LNCAP (cell line): ENCODE measurements at regions not wholly inside any gene's neighbourhood (a gene's known extent, or its start where the extent isn't known, plus 50 kb on each side); places are given as distances from the start of the nearest gene placed in this dataset.

ENCODE experiments used
- TF ChIP-seq, protein P1 (sequence below): fragments of 450-650 bp; IDR thresholded peaks from 2 replicates; pipeline ENCODE4 v1.5.1; 2017; ENCODE audit warnings: mild to moderate bottlenecking

DNA sequence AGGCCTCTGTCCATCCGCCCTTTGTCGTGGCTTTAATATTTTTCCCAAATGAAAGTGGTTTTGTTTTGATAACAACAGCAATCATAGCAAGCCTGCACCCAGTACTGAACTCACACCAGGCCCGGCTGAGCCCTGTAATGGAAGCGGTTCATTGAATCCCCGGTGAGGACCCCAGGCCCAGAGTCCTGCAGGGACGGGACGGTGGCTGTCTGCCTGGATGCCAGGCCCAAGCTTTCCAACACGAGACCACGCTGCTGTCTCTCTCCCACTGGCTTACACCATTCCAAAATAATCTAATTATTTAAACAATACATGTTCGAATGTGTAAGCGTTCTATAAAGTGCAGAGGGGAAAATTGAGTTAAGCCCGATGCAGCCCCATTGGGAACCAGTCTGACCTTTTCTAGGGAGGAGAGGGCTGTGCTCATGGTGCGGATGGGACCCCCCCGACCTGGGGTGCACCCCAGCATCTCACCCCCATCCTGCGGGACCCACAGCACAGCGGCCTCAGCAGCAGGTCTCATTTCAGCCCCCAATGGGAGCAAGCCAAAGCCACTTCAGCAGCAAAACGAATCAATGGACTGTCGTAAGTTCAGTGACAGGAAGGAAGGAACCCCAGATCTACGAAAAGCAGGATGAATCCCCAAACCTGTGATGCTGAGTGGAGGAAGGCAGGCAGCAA, 1046.9 kb downstream of the BRD1 start:
- TF ChIP-seq, protein P1, sequence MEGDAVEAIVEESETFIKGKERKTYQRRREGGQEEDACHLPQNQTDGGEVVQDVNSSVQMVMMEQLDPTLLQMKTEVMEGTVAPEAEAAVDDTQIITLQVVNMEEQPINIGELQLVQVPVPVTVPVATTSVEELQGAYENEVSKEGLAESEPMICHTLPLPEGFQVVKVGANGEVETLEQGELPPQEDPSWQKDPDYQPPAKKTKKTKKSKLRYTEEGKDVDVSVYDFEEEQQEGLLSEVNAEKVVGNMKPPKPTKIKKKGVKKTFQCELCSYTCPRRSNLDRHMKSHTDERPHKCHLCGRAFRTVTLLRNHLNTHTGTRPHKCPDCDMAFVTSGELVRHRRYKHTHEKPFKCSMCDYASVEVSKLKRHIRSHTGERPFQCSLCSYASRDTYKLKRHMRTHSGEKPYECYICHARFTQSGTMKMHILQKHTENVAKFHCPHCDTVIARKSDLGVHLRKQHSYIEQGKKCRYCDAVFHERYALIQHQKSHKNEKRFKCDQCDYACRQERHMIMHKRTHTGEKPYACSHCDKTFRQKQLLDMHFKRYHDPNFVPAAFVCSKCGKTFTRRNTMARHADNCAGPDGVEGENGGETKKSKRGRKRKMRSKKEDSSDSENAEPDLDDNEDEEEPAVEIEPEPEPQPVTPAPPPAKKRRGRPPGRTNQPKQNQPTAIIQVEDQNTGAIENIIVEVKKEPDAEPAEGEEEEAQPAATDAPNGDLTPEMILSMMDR: no peak

DNA sequence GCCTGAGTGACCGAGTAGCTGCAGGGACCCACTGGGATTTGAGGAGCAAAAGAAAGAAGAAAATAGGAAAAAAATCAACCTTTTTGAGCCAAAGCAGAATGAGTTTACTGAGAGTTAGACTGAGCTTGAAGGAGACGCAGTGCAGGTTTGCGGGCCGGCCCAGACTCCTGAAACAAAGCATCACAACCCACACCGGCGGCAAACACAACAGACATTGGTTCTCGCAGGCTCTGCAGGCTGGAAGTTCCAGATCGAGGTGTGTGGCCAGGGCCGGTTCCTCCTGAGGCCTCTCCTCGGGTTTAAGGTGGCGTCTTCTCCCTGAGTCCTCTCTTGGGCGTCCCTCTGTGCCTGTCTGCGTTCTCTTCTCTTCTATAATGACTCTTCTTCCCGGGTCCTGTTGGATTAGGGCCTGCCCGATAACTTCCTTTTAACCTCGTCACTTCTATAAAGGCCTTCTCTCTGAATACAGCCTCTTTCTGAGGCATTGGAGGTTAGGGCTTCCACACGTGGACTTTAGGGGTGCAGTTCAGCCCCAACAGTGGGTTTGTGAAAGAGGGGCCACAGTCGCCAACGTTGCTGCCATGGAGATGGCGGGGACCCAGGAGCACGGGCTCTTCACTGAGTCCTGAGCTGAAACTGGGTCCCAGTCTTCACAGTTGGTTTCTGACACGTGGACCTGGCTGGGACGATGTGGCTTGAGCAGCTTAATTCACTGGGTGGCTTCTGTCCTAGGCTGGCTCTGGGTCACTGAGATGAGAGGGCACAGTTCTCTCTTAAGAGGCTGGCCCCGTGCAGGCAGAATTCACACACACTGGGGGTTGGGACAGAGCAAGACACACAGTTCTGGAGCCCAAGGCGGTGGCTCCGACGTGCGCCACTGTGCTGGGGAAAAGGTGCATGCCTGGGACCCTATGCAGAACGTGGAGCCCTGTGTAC, 1047.7 kb downstream of the BRD1 start:
- TF ChIP-seq, protein P1: no peak

DNA sequence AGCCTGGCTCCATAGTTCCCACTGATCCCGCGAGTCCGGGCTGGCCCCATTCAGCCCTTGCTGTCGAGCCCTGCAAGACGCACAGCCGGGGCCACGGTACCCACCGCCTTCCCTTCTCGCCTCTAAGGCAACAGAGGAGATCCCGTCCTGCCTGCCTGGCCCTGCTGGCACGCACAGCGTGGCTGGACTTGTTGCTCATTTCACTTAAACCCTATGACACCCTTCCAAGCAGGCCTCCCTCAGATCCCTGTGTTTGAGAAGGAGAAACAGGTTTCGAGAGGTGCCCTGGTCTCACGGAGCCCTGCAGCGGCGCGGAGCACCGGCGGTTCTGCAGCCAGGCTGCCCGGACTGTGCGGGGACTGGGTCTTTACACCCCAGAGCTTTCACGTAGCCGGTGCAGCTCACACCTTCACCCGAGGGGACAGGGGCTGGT, 1048.4 kb downstream of the BRD1 start:
- TF ChIP-seq, protein P1: no peak

DNA sequence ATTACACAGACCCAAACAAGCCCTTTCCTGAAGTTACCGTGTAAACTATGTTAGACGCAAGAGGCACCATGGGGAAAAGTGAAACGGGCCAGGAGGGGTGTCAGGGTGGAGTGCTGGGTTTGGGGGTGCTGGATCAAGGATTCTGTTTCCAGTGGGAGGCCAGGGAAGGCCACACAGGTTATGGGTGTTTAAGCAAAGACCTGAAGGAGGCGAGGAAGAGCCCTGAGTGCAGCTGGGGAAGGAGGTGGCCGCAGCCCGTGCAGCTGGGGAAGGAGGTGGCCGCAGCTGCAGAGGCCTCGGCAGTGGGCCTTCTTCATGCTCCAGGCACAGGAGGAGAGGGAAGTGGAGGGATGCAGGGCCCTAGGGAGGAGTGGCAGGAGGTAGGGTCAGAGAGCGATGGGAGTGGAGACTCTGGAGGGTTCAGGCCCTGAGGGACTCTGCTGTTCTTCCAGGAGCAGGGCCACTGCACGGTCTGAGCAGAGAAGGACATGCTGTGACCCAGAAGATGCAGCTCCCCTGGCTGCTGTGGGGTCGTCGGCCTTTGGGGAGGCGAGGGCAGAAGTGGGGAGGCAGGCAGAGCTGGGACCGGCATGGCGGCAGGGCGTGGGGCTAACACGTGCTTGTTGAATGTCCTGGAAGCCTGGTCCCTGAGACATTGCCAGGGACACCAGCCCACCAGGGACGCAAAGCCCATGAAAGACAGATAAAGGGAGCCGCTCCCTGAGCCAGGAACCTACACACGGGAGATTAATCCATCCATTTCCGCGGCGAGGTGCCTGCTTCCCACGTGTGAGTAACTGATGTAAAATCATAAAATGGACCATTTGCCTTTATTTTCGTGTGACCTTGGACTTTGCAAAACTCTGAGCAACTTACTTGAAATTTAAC, 1049.1 kb downstream of the BRD1 start:
- TF ChIP-seq, protein P1: no peak

DNA sequence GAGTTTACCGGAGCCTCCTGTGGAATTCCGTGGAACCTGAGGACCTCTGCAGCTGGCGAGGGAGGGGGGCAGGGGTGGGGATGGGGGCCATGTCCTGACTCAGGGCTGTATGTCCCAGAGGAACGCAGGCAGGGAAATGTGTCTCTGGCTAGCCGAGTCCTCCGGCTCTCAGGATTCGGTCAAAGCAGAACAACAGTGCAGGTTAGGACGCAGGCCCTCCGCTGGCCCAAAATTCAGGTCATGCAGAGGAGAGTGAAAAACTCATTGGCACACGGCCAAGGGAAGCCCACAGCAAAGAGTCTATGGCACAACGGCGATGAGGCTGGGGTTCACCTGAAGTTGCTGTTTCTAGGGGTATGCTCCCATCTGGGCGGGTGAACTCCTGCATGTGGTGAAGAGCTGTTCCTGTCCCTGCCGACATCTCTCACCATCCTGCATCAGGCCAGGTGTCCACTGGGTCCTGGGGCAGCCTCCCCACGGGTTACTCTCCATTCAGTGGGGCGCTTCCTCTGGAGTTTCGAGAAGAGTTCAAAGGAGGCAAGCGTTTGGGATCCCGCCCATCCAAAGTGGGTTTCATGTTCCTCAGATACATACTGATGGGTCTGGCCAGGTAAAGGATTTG, 1055.3 kb downstream of the BRD1 start:
- TF ChIP-seq, protein P1: no peak

DNA sequence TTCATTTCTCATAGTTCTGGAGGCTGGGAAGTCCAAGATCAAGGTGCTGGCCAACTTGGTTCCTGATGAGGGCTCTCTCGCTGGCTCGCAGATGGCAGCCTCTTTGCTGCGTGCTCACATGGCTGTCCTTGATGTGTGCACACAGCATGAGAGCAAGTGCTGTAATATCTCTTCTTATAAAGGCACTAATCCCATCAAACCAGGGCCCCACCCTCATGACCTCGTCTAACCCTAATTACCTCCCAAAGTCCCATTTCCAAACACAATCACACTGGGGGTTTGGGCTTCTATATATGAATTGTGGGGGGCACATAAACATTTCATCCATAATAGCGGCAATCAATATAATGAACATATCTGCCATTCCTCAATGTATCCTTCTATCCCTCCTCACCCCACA, 1062.1 kb downstream of the BRD1 start:
- TF ChIP-seq, protein P1: no peak

DNA sequence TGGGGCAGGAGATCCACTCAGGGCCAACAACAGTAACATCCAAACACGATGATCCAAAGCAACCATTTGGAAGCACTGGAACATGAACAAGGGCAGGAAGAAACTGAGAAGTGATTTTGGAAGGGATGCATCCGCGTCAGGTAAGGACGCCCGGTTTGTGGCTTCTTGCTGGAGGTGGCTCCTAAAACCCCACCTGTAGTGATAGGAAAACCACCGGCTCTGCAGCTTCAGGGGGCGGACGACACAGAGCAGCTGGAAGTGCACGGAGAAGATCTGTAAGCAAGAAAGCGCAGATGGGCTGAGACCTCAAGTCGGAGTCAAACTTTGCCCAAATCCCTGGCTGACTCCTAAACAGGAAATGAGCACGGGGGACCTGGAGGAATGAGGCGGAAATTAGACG, 1066.1 kb downstream of the BRD1 start:
- TF ChIP-seq, protein P1: no peak
